Left ventricle myocardium superior (tissue), 1 donor: ENCODE measurements at regions not wholly inside any gene's neighbourhood (a gene's known extent, or its start where the extent isn't known, plus 50 kb on each side); places are given as distances from the start of the nearest gene placed in this dataset.

Experiments used
- ATAC-seq: fragments of 200-7000 bp; cut with Tn5 transposase; one replicate; pipeline ENCODE4 v1.9.1; 2020; ENCODE audit warnings: mild to moderate bottlenecking, moderate library complexity
- DNase-seq: peaks from one replicate; pipeline ENCODE4 v3.0.0-alpha.2; 2020
- intact Hi-C: fragments of 100-400 bp; cut with micrococcal nuclease; formaldehyde crosslinking; loops from one replicate; pipeline ENCODE4 v1.11.0; 2022
- donor health status: DM: no; HTN: yes; CAD: no; lungs with severe emphysema.

- intact Hi-C loops = no loop called here
- DNase-seq = no peak
- no peak for ATAC-seq
Observed at GRCh38 chr2:193523662-193524061, 1328.9 kb upstream of the TMEFF2 start.

- intact Hi-C loops = no loop called here
- ATAC-seq (no peak), DNase-seq (no peak)
Observed at GRCh38 chr2:193521523-193521922, 1326.8 kb upstream of the TMEFF2 start.

- ATAC-seq (no peak), DNase-seq (no peak)
- intact Hi-C loops = no loop called here
Observed at GRCh38 chr2:193520709-193521458, 1326.2 kb upstream of the TMEFF2 start.

GRCh38 chr2:193518041-193518817 lies 1323.5 kb upstream of the TMEFF2 start:
- intact Hi-C loops = no loop called here
- DNase-seq (no peak), ATAC-seq (no peak)

GRCh38 chr2:193517615-193518014 lies 1322.9 kb upstream of the TMEFF2 start:
- DNase-seq = no peak
- intact Hi-C loops = no loop called here
- no peak for ATAC-seq

- no peak for DNase-seq
- intact Hi-C loops = no loop called here
- no peak for ATAC-seq
Observed at GRCh38 chr2:193506035-193506434, 1311.3 kb upstream of the TMEFF2 start.

GRCh38 chr2:193505620-193506019 lies 1310.9 kb upstream of the TMEFF2 start:
- intact Hi-C loops = no loop called here
- DNase-seq (no peak), ATAC-seq (no peak)

- no peak for ATAC-seq
- DNase-seq = no peak
- intact Hi-C loops = no loop called here
Observed at GRCh38 chr2:193502363-193503035, 1307.8 kb upstream of the TMEFF2 start.

GRCh38 chr2:193496786-193497185 lies 1302.1 kb upstream of the TMEFF2 start:
- DNase-seq (no peak), ATAC-seq (no peak)
- intact Hi-C loops = no loop called here

GRCh38 chr2:193482557-193482956 lies 1287.8 kb upstream of the TMEFF2 start:
- ATAC-seq (no peak), DNase-seq (no peak)
- intact Hi-C loops = no loop called here

- intact Hi-C loops = no loop called here
Observed at GRCh38 chr2:193480187-193480586, 1285.5 kb upstream of the TMEFF2 start.

GRCh38 chr2:193476171-193476800 lies 1281.6 kb upstream of the TMEFF2 start:
- ATAC-seq = no peak
- intact Hi-C loops = no loop called here
- no peak for DNase-seq

More at GRCh38 chr2:193480187-193480586, 1285.5 kb upstream of the TMEFF2 start:
- ATAC-seq = no peak
- DNase-seq = no peak

GRCh38 chr2:193475038-193475437 lies 1280.3 kb upstream of the TMEFF2 start:
- intact Hi-C loops = no loop called here
- no peak for ATAC-seq
- no peak for DNase-seq

GRCh38 chr2:193469251-193469650 lies 1274.5 kb upstream of the TMEFF2 start:
- ATAC-seq (no peak), DNase-seq (no peak)
- intact Hi-C loops = no loop called here

- no peak for ATAC-seq
- intact Hi-C loops = no loop called here
- no peak for DNase-seq
Observed at GRCh38 chr2:193467276-193467987, 1272.7 kb upstream of the TMEFF2 start.

- intact Hi-C loops = no loop called here
- ATAC-seq (no peak), DNase-seq (no peak)
Observed at GRCh38 chr2:193463011-193463410, 1268.3 kb upstream of the TMEFF2 start.

- intact Hi-C loops = no loop called here
- DNase-seq = no peak
- ATAC-seq = no peak
Observed at GRCh38 chr2:193462411-193462810, 1267.7 kb upstream of the TMEFF2 start.

GRCh38 chr2:193461431-193461934 lies 1266.8 kb upstream of the TMEFF2 start:
- ATAC-seq (no peak), DNase-seq (no peak)
- intact Hi-C loops = no loop called here

GRCh38 chr2:193446967-193447366 lies 1252.2 kb upstream of the TMEFF2 start:
- no peak for ATAC-seq
- intact Hi-C loops = no loop called here
- no peak for DNase-seq
